HepG2 (cell line): ENCODE measurements at regions not wholly inside any gene's neighbourhood (a gene's known extent, or its start where the extent isn't known, plus 50 kb on each side); places are given as distances from the start of the nearest gene placed in this dataset.

ENCODE experiments used
- ATAC-seq: fragments of 200-7000 bp; cut with Tn5 transposase; 3 replicates; pipeline ENCODE4 v1.9.1; 2020; ENCODE audit warnings: mild to moderate bottlenecking, moderate library complexity
- BruUV-seq: library from RNA; stranded (reverse); fragments of 400-500 nt; replicated peaks from 2 replicates; lab custom pipeline; 2021; lab: Mats Ljungman, UMichigan
- CTCF ChIA-PET: fragments of 300-600 bp; formaldehyde crosslinking; extraction: SDS; loops from one replicate; lab custom pipeline; 2021; ENCODE audit warnings: low total read pairs, inconsistent platforms, low intra/inter-chr PET ratio; lab: Yijun Ruan, JAX
- POLR2A ChIA-PET: fragments of 350-600 bp; sonication (Branson Sonifier 250); formaldehyde crosslinking; loops from one replicate; lab custom pipeline; 2020; ENCODE audit warnings: antibody characterized with exemption, inconsistent platforms; lab: Yijun Ruan, JAX
- DNase-seq: peaks from one replicate; pipeline ENCODE4 v3.0.0-alpha.2; 2015; ENCODE audit warnings: low spot score
- FAIRE-seq: peaks from 3 replicates; lab custom pipeline; 2011; peaks lifted over from hg19 to GRCh38; lab: Jason Lieb, UNC
- H2AFZ ChIP-seq: one replicate; pipeline ENCODE4 v1.6.1; 2011; ENCODE audit warnings: low read length, inconsistent platforms
- H3K27ac ChIP-seq: fragments of 300-600 bp; 3 replicates; pipeline ENCODE4 v1.8.0; 2011; ENCODE audit warnings: mixed run types, mild to moderate bottlenecking, mixed read lengths, low read length, inconsistent platforms; ENCODE audit not compliant: insufficient read depth; ENCODE audit errors: extremely low read length
- H3K27me3 ChIP-seq, 2 experiments: fragments of 200-600 bp in 1 of 2; 2 replicates in 1 of 2; 3 replicates in 1 of 2; pipeline versions ENCODE4 v1.6.0 to v1.8.0; 2011; ENCODE audit warnings: low read length in 2 of 2, mild to moderate bottlenecking in 2 of 2, moderate library complexity in 2 of 2, inconsistent platforms in 1 of 2; ENCODE audit not compliant: insufficient read depth in 2 of 2, control insufficient read depth in 1 of 2
- H3K36me3 ChIP-seq, 2 experiments: fragments of 200-600 bp in 1 of 2; replicated peaks in 1 of 2; 2 replicates in 1 of 2; 3 replicates in 1 of 2; pipeline versions ENCODE4 v1.5.1 to v1.8.0; 2011; ENCODE audit warnings: low read length in 2 of 2, inconsistent platforms in 1 of 2; ENCODE audit not compliant: insufficient read depth in 2 of 2, control insufficient read depth in 1 of 2
- H3K4me1 ChIP-seq: 2 replicates; pipeline ENCODE4 v1.5.1; 2012; ENCODE audit warnings: low read length, inconsistent platforms; ENCODE audit not compliant: insufficient read depth
- H3K4me2 ChIP-seq: 2 replicates; pipeline ENCODE4 v1.6.0; 2011; ENCODE audit warnings: low read depth, low read length, inconsistent platforms
- H3K4me3 ChIP-seq, 3 experiments: fragments of 200-600 bp in 1 of 3; sonication (generic), shearing (Covaris generic) in 1 of 3; replicated peaks in 1 of 3; 2 replicates each; pipeline ENCODE4 v1.5.1; 2011 to 2016; ENCODE audit warnings: low read length in 3 of 3, inconsistent platforms in 2 of 3, low read depth in 2 of 3, mild to moderate bottlenecking in 2 of 3, control low read depth in 1 of 3, mixed read lengths in 1 of 3; ENCODE audit not compliant: insufficient read depth in 1 of 3
- H3K79me2 ChIP-seq: one replicate; pipeline ENCODE4 v1.6.1; 2011; ENCODE audit warnings: low read length, inconsistent platforms; ENCODE audit not compliant: insufficient read depth
- H3K9ac ChIP-seq: 2 replicates; pipeline ENCODE4 v1.6.0; 2011; ENCODE audit warnings: mild to moderate bottlenecking, low read depth, low read length, inconsistent platforms; ENCODE audit not compliant: insufficient read depth
- H3K9me3 ChIP-seq: 2 replicates; pipeline ENCODE4 v1.5.1; 2012; ENCODE audit warnings: mild to moderate bottlenecking, low read length
- H4K20me1 ChIP-seq: 2 replicates; pipeline ENCODE4 v1.6.0; 2011; ENCODE audit warnings: inconsistent platforms, mild to moderate bottlenecking, low read length, moderate library complexity; ENCODE audit not compliant: insufficient read depth
- ATF7 ChIP-seq, 2 experiments: fragments of 450-650 bp in 1 of 2; sonication (generic) in 1 of 2; formaldehyde crosslinking in 1 of 2; IDR thresholded peaks; 2 replicates each; pipeline versions ENCODE4 v1.4.0 to v1.6.1; 2016 to 2020; ENCODE audit warnings: antibody characterized with exemption in 1 of 2, mild to moderate bottlenecking in 1 of 2, missing genetic modification reagents in 1 of 2
- WIZ ChIP-seq: sonication (generic); formaldehyde crosslinking; IDR thresholded peaks from 2 replicates; pipeline ENCODE4 v1.5.1; 2020; ENCODE audit warnings: mild to moderate bottlenecking, missing genetic modification reagents
- ZBTB2 ChIP-seq: sonication (generic); formaldehyde crosslinking; IDR thresholded peaks from 2 replicates; pipeline ENCODE4 v1.8.0; 2022; ENCODE audit warnings: low read depth, missing genetic modification reagents
- ZNF772 ChIP-seq: sonication (generic); formaldehyde crosslinking; IDR thresholded peaks from 2 replicates; pipeline ENCODE4 v1.5.0; 2020; ENCODE audit warnings: mild to moderate bottlenecking, missing genetic modification reagents
- WGBS: methylation state at CpG from one replicate; pipeline ENCODE4 v1.1.6; 2017; ENCODE audit warnings: low lambda C conversion rate; 5-methylcytosine and 5-hydroxymethylcytosine counted together
- in situ Hi-C: cut with HindIII; loops from 2 replicates; pipeline ENCODE4 v1.10.0; 2017; ENCODE audit warnings: low pct_unique_long_range_greater_than_20kb; ENCODE audit not compliant: extremely low pct_ligation_motif_present
- intact Hi-C: fragments of 100-400 bp; cut with micrococcal nuclease; formaldehyde crosslinking; loops from one replicate; pipeline ENCODE4 v1.10.0; 2022; ENCODE audit not compliant: unreplicated experiment
- TF ChIP-seq, protein P1 (sequence below): sonication (generic); formaldehyde crosslinking; IDR thresholded peaks from 2 replicates; pipeline ENCODE4 v1.8.1; 2023; ENCODE audit warnings: mild to moderate bottlenecking, inconsistent platforms, moderate library complexity, missing genetic modification reagents, borderline replicate concordance

DNA sequence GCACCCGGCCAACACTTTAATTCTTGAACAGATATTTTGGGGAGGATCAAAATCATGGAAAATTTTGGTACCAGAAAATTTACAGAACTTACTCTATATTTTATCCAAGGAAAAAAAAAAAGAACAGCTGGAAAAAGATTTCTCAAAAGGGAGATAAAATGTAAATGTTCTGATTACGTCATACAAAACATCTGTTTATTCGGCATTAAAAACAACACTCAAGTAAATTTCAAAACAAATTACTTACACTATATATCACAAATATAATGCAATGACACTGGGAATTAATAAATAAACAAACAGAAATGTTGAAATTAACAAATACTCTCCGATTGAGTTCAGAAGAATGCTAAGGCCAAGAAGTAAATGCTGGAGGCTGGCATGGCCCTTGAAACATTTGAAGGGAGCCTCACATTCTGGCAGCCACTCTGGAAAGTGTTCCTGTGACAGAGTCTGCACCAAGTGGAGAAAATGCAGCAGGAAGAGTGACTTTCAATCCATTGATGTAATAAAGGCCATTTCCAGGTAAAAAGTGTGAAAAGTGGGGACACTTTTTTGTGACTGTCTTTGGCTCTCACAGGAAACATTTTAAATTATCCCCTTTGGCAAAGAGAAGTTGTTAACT is 486.0 kb upstream of the CTSO start:
- in situ Hi-C loops (no loop called here), intact Hi-C loops (no loop called here)
- Histone ChIP-seq H2AFZ (no peak overlapping the region), H4K20me1 (no peaks in the 10 kb centered on the region), H3K36me3 (no peaks in the 10 kb centered on the region), H3K4me3 (no peak overlapping the region), H3K4me2 (no peak overlapping the region), H3K9ac (no peak overlapping the region), H3K79me2 (no peaks in the 10 kb centered on the region), H3K4me1 (no peaks in the 10 kb centered on the region), H3K9me3 (no peaks in the 10 kb centered on the region), H3K27ac (no peak overlapping the region), H3K27me3 (no peaks in the 10 kb centered on the region)
- POLR2A ChIA-PET: no interaction called here
- FAIRE-seq (no peak), DNase-seq (no peak), ATAC-seq (no peak)
- 39% methylated on average over 4 of the region's 4 CpGs for whole genome bisulfite sequencing
- CTCF ChIA-PET: no interaction called here
- TF ChIP-seq ZNF772 (CRISPR knock-in tag) (no peak), ATF7 (IDR thresholded peaks at IDR 0.05) (peak; percentile 40; the same call in 1 of the 2 replicates), ATF7 (CRISPR knock-in tag; IDR thresholded peaks at IDR 0.05) (no peak)
- no TSS peak for BruUV-seq

GRCh38 chr4:156437666-156438065 is 484.0 kb upstream of the CTSO start:
- no peaks in the 10 kb centered on the region for H3K27me3 ChIP-seq
- ChIA-PET CTCF (no interaction called here), POLR2A (no interaction called here)
- no peak overlapping the region for H3K4me2 ChIP-seq
- H2AFZ ChIP-seq: no peak overlapping the region
- no peaks in the 10 kb centered on the region for H3K9me3 ChIP-seq
- H3K79me2 ChIP-seq: no peaks in the 10 kb centered on the region
- H3K4me1 ChIP-seq: no peaks in the 10 kb centered on the region
- BruUV-seq: no TSS peak
- no peak overlapping the region for H3K4me3 ChIP-seq
- FAIRE-seq: no peak
- ATAC-seq: no peak
- no peak overlapping the region for H3K9ac ChIP-seq
- no peaks in the 10 kb centered on the region for H3K36me3 ChIP-seq
- intact Hi-C loops: no loop called here
- DNase-seq: no peak
- WGBS: 8% methylated on average over 2 of the region's 2 CpGs
- TF ChIP-seq WIZ (CRISPR knock-in tag): no peak
- TF ChIP-seq, protein P1, sequence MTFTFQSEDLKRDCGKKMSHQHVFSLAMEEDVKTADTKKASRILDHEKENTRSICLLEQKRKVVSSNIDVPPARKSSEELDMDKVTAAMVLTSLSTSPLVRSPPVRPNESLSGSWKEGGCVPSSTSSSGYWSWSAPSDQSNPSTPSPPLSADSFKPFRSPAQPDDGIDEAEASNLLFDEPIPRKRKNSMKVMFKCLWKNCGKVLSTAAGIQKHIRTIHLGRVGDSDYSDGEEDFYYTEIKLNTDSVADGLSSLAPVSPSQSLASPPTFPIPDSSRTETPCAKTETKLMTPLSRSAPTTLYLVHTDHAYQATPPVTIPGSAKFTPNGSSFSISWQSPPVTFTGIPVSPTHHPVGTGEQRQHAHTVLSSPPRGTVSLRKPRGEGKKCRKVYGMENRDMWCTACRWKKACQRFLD (CRISPR knock-in tag): no peak
- no peak for TF ChIP-seq ZBTB2 (CRISPR knock-in tag)
- no peaks in the 10 kb centered on the region for H4K20me1 ChIP-seq
- no peak overlapping the region for H3K27ac ChIP-seq
- in situ Hi-C loops: no loop called here
